HG03280 (cell line): ENCODE measurements at regions not wholly inside any gene's neighbourhood (a gene's known extent, or its start where the extent isn't known, plus 50 kb on each side); places are given as distances from the start of the nearest gene placed in this dataset.

Source experiments
- ATAC-seq: cut with Tn5 transposase; IDR thresholded peaks from one replicate; pipeline ENCODE4 v1.9.1; 2021; ENCODE audit warnings: mild to moderate bottlenecking, moderate library complexity; ENCODE audit not compliant: unreplicated experiment

- no peak for ATAC-seq
Observed at GRCh38 chr1:117260761-117261423, 50.2 kb upstream of the VTCN1 start.
